ENCODE measurements at regions not wholly inside any gene's neighbourhood (a gene's known extent, or its start where the extent isn't known, plus 50 kb on each side); places are given as distances from the start of the nearest gene placed in this dataset.

DNA sequence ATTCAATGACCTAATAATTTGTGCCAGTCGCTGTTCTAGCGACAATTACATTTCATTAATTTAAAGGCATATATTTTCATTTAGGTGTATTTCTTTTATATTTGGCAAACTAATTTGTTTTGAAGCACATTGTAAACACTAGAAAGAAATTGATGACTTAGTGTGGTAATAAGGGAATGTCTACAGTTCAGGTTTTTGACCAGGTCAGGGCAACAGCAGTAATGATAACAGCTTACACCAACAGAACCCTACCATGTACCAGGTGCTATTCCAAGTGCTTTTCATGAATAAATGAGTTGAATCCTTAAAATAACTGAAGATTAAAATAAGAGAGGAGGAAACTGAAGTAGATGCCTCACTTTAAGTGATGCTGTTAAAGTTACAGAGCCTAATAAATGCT is 85.4 kb upstream of the SLC38A2 start:
- TF ChIP-seq EZH2 (IDR thresholded peaks at IDR 0.05; ENCODE audit: borderline replicate concordance, insufficient read depth, low read length, poor library complexity, severe bottlenecking) (no peak), CTCF (IDR thresholded peaks at IDR 0.05; ENCODE audit: poor library complexity, severe bottlenecking) (no peak), POLR2AphosphoS5 (IDR thresholded peaks at IDR 0.05) (no peak), EP300 (conservative IDR thresholded peaks at IDR 0.05; ENCODE audit: poor library complexity, severe bottlenecking) (no peak), TAF1 (IDR thresholded peaks at IDR 0.05; ENCODE audit: low read depth) (no peak), RAD21 (conservative IDR thresholded peaks at IDR 0.05) (no peak), MXI1 (conservative IDR thresholded peaks at IDR 0.05; ENCODE audit: poor library complexity, severe bottlenecking) (no peak), SMC3 (conservative IDR thresholded peaks at IDR 0.05; ENCODE audit: poor library complexity) (no peak)
- TF ChIP-seq, protein P1, sequence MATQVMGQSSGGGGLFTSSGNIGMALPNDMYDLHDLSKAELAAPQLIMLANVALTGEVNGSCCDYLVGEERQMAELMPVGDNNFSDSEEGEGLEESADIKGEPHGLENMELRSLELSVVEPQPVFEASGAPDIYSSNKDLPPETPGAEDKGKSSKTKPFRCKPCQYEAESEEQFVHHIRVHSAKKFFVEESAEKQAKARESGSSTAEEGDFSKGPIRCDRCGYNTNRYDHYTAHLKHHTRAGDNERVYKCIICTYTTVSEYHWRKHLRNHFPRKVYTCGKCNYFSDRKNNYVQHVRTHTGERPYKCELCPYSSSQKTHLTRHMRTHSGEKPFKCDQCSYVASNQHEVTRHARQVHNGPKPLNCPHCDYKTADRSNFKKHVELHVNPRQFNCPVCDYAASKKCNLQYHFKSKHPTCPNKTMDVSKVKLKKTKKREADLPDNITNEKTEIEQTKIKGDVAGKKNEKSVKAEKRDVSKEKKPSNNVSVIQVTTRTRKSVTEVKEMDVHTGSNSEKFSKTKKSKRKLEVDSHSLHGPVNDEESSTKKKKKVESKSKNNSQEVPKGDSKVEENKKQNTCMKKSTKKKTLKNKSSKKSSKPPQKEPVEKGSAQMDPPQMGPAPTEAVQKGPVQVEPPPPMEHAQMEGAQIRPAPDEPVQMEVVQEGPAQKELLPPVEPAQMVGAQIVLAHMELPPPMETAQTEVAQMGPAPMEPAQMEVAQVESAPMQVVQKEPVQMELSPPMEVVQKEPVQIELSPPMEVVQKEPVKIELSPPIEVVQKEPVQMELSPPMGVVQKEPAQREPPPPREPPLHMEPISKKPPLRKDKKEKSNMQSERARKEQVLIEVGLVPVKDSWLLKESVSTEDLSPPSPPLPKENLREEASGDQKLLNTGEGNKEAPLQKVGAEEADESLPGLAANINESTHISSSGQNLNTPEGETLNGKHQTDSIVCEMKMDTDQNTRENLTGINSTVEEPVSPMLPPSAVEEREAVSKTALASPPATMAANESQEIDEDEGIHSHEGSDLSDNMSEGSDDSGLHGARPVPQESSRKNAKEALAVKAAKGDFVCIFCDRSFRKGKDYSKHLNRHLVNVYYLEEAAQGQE (IDR thresholded peaks at IDR 0.05; ENCODE audit: borderline replicate concordance): no peak
